HEK293T (cell line): ENCODE measurements at regions not wholly inside any gene's neighbourhood (a gene's known extent, or its start where the extent isn't known, plus 50 kb on each side); places are given as distances from the start of the nearest gene placed in this dataset.

Experiments
- CTCF ChIA-PET: fragments of 350-600 bp; formaldehyde crosslinking; extraction: SDS; loops from one replicate; lab custom pipeline; 2021; ENCODE audit warnings: antibody characterized with exemption, inconsistent platforms; lab: Yijun Ruan, JAX
- POLR2A ChIA-PET: fragments of 350-600 bp; formaldehyde crosslinking; extraction: SDS; loops from one replicate; lab custom pipeline; 2020; ENCODE audit warnings: antibody characterized with exemption, inconsistent platforms; lab: Yijun Ruan, JAX
- DNase-seq: peaks from one replicate; pipeline ENCODE4 v3.0.0; 2012; ENCODE audit warnings: mixed read lengths; ENCODE audit errors: extremely low spot score
- ARNT ChIP-seq: fragments of 450-650 bp; IDR thresholded peaks from 2 replicates; pipeline ENCODE4 v1.6.1; 2017; ENCODE audit warnings: mild to moderate bottlenecking
- BHLHE40 ChIP-seq: fragments of 450-650 bp; IDR thresholded peaks from 2 replicates; pipeline ENCODE4 v1.6.1; 2016; ENCODE audit warnings: mild to moderate bottlenecking, moderate library complexity, borderline replicate concordance
- CTBP1 ChIP-seq: fragments of 450-650 bp; IDR thresholded peaks from 2 replicates; pipeline ENCODE4 v1.6.1; 2016; ENCODE audit warnings: borderline replicate concordance
- ELF4 ChIP-seq: fragments of 450-650 bp; IDR thresholded peaks from 2 replicates; pipeline ENCODE4 v1.6.1; 2017; ENCODE audit warnings: antibody characterized with exemption
- FOXA1 ChIP-seq: fragments of 450-650 bp; IDR thresholded peaks from 2 replicates; pipeline ENCODE4 v1.6.1; 2016; ENCODE audit warnings: mild to moderate bottlenecking
- FOXK2 ChIP-seq: fragments of 450-650 bp; IDR thresholded peaks from 2 replicates; pipeline ENCODE4 v1.6.1; 2016; ENCODE audit warnings: mild to moderate bottlenecking
- FOXM1 ChIP-seq: fragments of 450-650 bp; IDR thresholded peaks from 2 replicates; pipeline ENCODE4 v1.6.1; 2017; ENCODE audit warnings: mild to moderate bottlenecking, borderline replicate concordance
- HDGF ChIP-seq: fragments of 450-650 bp; IDR thresholded peaks from 2 replicates; pipeline ENCODE4 v1.6.1; 2017; ENCODE audit warnings: antibody characterized with exemption, borderline replicate concordance
- L3MBTL2 ChIP-seq: fragments of 450-650 bp; conservative IDR thresholded peaks from 2 replicates; pipeline ENCODE4 v1.6.1; 2016; ENCODE audit warnings: mild to moderate bottlenecking
- LEF1 ChIP-seq: fragments of 450-650 bp; IDR thresholded peaks from 2 replicates; pipeline ENCODE4 v1.6.1; 2017; ENCODE audit warnings: mild to moderate bottlenecking, borderline replicate concordance
- NFRKB ChIP-seq: fragments of 450-650 bp; IDR thresholded peaks from 2 replicates; pipeline ENCODE4 v1.6.1; 2016; ENCODE audit warnings: mild to moderate bottlenecking, moderate library complexity
- PKNOX1 ChIP-seq: fragments of 450-650 bp; IDR thresholded peaks from 2 replicates; pipeline ENCODE4 v1.6.1; 2016
- SP1 ChIP-seq: fragments of 450-650 bp; IDR thresholded peaks from 2 replicates; pipeline ENCODE4 v1.6.1; 2017
- SUZ12 ChIP-seq: fragments of 450-650 bp; IDR thresholded peaks from 2 replicates; pipeline ENCODE4 v1.6.1; 2016; ENCODE audit warnings: mild to moderate bottlenecking
- TARDBP ChIP-seq: fragments of 450-650 bp; IDR thresholded peaks from 2 replicates; pipeline ENCODE4 v1.6.1; 2016
- ZNF384 ChIP-seq: fragments of 450-650 bp; IDR thresholded peaks from 2 replicates; pipeline ENCODE4 v1.6.1; 2016

DNA sequence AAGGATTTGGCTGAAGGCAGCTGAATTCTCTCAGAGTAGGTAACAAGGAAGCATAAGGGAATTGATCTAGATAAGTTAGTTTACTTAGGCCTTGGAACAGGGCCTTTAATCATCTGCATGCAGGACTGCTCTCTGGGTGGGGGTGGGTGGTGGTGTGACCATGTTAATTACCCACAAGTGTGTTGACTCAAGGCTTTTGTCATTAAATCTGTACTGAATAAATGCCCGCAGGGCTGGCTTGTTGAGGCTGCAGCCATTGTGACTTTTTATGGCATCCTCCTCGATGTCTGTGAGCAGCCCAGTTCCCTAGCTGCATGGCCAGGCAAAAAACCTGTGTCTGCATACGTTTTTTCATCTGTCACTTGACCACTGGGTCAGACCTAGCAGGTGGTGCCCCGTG is 63.5 kb upstream of the ASCC3 start:
- ChIA-PET POLR2A (no interaction called here), CTCF (no interaction called here)
- TF ChIP-seq ARNT (no peak), FOXA1 (no peak), SP1 (no peak), NFRKB (no peak), ZNF384 (no peak), HDGF (no peak), FOXK2 (no peak), ELF4 (no peak), SUZ12 (no peak), BHLHE40 (no peak), CTBP1 (no peak), LEF1 (no peak), TARDBP (no peak), FOXM1 (no peak), L3MBTL2 (no peak), PKNOX1 (no peak)
- no peak for DNase-seq

GRCh38 chr6:100946021-100946540 is 65.0 kb upstream of the ASCC3 start:
- TF ChIP-seq HDGF, result no peak
- no peak for TF ChIP-seq SP1
- TF ChIP-seq FOXM1, result no peak
- no peak for TF ChIP-seq FOXK2
- TF ChIP-seq BHLHE40, result no peak
- TF ChIP-seq PKNOX1, result no peak
- TF ChIP-seq ELF4, result no peak
- TF ChIP-seq TARDBP, result no peak
- no peak for TF ChIP-seq LEF1
- TF ChIP-seq ZNF384, result no peak
- no peak for TF ChIP-seq L3MBTL2
- no peak for TF ChIP-seq FOXA1
- TF ChIP-seq SUZ12, result no peak
- TF ChIP-seq CTBP1, result no peak
- no peak for TF ChIP-seq NFRKB
- no peak for TF ChIP-seq ARNT
- ChIA-PET CTCF (no interaction called here), POLR2A (no interaction called here)
- no peak for DNase-seq

DNA sequence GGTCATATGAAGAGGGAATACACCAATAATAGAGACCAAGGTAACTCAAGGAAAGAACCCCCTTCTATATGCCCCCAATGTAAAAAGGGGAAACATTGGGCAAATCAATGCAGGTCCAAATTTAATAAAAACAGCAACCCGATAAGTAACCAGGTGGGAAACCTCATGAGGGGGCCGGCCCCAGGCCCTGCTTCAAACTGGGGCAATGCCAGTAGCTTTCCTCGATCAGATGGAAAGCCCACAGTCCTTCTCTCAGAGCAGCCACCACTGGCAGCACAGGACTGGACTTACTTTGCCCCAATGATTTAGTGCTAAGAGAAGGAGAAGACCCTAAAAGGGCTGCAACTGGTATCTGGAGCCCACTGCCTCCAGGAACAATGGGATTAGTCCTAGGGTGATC is 65.6 kb upstream of the ASCC3 start:
- POLR2A ChIA-PET, result no interaction called here
- no peak for DNase-seq
- no peak for TF ChIP-seq FOXA1
- no peak for TF ChIP-seq ELF4
- no peak for TF ChIP-seq TARDBP
- TF ChIP-seq LEF1, result no peak
- no peak for TF ChIP-seq PKNOX1
- no peak for TF ChIP-seq ZNF384
- no peak for TF ChIP-seq FOXK2
- no peak for TF ChIP-seq ARNT
- TF ChIP-seq SP1, result no peak
- TF ChIP-seq L3MBTL2, result no peak
- no peak for TF ChIP-seq CTBP1
- no peak for TF ChIP-seq HDGF
- TF ChIP-seq FOXM1, result no peak
- no peak for TF ChIP-seq BHLHE40
- no peak for TF ChIP-seq NFRKB
- TF ChIP-seq SUZ12, result no peak
- CTCF ChIA-PET, result no interaction called here

GRCh38 chr6:100948381-100949133 is 67.4 kb upstream of the ASCC3 start:
- no peak for DNase-seq
- TF ChIP-seq PKNOX1, result no peak
- no peak for TF ChIP-seq SUZ12
- no peak for TF ChIP-seq LEF1
- TF ChIP-seq CTBP1, result no peak
- no peak for TF ChIP-seq NFRKB
- TF ChIP-seq ZNF384, result no peak
- TF ChIP-seq ARNT, result no peak
- no peak for TF ChIP-seq L3MBTL2
- ChIA-PET POLR2A (no interaction called here), CTCF (no interaction called here)

DNA sequence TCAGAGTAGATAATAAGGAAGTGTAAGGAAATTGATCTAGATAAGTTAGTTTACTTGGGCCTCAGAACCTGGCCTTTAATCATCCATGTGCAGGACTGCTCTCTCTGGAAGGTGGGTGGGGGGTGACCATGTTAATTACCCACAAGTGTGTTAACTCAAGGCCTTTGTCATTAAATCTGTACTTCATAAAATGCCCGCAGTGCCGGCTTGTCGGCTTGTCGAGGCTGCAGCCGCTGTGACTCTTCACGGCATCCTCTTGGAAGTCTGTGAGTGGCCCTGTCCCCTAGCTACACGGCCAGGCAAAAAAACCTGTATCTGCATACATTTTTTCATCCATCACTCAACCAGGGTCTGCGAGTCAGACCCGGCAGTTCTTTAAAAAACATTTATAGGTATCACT is 70.9 kb upstream of the ASCC3 start:
- no peak for TF ChIP-seq CTBP1
- no peak for TF ChIP-seq NFRKB
- no peak for TF ChIP-seq HDGF
- no peak for TF ChIP-seq BHLHE40
- TF ChIP-seq LEF1, result no peak
- TF ChIP-seq FOXA1, result no peak
- TF ChIP-seq FOXM1, result no peak
- TF ChIP-seq ZNF384, result no peak
- no peak for TF ChIP-seq TARDBP
- TF ChIP-seq L3MBTL2, result no peak
- no peak for TF ChIP-seq SUZ12
- no peak for TF ChIP-seq FOXK2
- TF ChIP-seq PKNOX1, result no peak
- DNase-seq, result peak; percentile 5
- ChIA-PET POLR2A (no interaction called here), CTCF (no interaction called here)
